Body of pancreas (tissue), 4 donors: ENCODE measurements at regions not wholly inside any gene's neighbourhood (a gene's known extent, or its start where the extent isn't known, plus 50 kb on each side); places are given as distances from the start of the nearest gene placed in this dataset.

Experiments used
- CTCF ChIP-seq, 7 experiments: fragments of 450-650 bp in 4 of 7; fragments of 200-600 bp in 3 of 7; sonication (generic) in 3 of 7; IDR thresholded peaks; one replicate each; pipeline ENCODE4 v1.5.1; 2016 to 2019; ENCODE audit warnings: antibody characterized with exemption in 7 of 7
- POLR2A ChIP-seq, 3 donors: fragments of 450-650 bp; IDR thresholded peaks; one replicate each; pipeline ENCODE4 v1.6.1; 2016; ENCODE audit warnings: antibody characterized with exemption in 3 of 3, mild to moderate bottlenecking in 2 of 3

DNA sequence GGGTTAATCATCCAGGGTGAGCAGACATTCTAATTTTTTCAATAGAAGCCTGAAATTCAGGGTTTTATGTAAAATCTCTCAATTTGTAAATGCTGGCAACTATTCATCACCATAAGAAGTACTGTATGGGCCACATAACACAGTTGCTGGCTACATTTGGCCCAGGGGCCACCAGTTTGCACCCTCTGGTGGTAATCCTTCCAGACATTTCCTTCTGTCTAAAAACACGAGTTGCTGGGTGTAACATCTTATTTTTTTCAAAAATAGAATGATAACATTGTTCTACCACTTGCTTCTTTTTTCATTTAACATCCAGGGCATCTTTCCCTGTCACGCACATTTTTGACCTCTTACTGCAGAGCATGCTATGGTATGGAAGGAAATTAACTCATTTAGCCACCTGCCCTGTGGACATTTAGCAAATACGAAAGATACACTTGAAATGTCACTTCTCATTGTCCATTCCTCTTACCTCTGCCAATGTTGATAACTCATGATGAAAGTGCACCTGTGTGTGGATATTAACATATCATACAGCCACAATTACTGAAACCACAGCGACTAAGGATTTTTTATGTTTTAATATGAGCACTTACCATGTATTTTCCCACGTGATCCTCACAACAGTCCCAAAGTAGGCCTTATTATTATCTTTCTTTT, 117.5 kb upstream of the ARHGEF3 start:
- TF ChIP-seq POLR2A (IDR thresholded peaks at IDR 0.05) (no peak), CTCF (IDR thresholded peaks at IDR 0.05) (no peak)
